Ishikawa (cell line): ENCODE measurements at regions not wholly inside any gene's neighbourhood (a gene's known extent, or its start where the extent isn't known, plus 50 kb on each side); places are given as distances from the start of the nearest gene placed in this dataset.

Source experiments
- CREB1 ChIP-seq: IDR thresholded peaks from 2 replicates; pipeline ENCODE4 v1.6.1; 2012; ENCODE audit warnings: low read depth
- EGR1 ChIP-seq: IDR thresholded peaks from 2 replicates; pipeline ENCODE4 v1.6.1; 2012
- EP300 ChIP-seq: IDR thresholded peaks from 2 replicates; pipeline ENCODE4 v1.6.1; 2012; ENCODE audit warnings: borderline replicate concordance
- FOXM1 ChIP-seq: IDR thresholded peaks from 2 replicates; pipeline ENCODE4 v1.6.1; 2012; ENCODE audit warnings: low read depth, borderline replicate concordance
- NFIC ChIP-seq: IDR thresholded peaks from 2 replicates; pipeline ENCODE4 v1.6.1; 2012

- TF ChIP-seq EP300 (no peak), FOXM1 (no peak), NFIC (no peak), CREB1 (no peak), EGR1 (no peak)
Measured at GRCh38 chr3:27639271-27639670, 82.9 kb downstream of the EOMES start.
